ENCODE measurements at regions not wholly inside any gene's neighbourhood (a gene's known extent, or its start where the extent isn't known, plus 50 kb on each side); places are given as distances from the start of the nearest gene placed in this dataset.

DNA sequence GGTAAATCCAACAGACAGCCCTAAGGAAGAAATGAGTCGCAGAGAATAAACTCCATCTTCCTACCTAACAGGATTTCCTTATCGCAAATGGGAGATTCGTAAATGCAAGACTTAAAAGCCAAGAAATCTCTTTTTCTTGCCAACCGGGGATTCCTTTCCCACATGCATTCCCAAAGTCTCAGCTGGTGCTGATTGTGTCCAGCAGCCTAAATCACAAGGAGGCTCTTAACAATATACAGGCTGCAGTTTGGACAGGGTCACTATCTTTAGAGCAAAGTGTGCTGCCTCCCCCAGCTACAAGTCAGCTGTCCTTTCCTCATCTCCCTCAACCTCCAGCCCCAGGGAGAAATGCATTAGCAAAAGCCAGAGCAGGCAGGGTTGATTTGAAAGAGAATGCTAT lies 189.8 kb upstream of the PLXNA2 start:
- Histone ChIP-seq H3K4ac (ENCODE audit: low read depth in 1 of 2, low read length in 2 of 2) (no peak overlapping the region), H3K4me3 (ENCODE audit: insufficient read depth in 1 of 2, low read depth in 1 of 2, low read length in 2 of 2) (no peak overlapping the region), H2BK120ac (ENCODE audit: low read depth, low read length) (no peak overlapping the region), H2BK12ac (ENCODE audit: low read length in 2 of 2) (no peak overlapping the region), H3K4me1 (ENCODE audit: control insufficient read depth, insufficient read depth, low read depth, low read length) (no peaks in the 10 kb centered on the region), H4K91ac (ENCODE audit: low read length) (no peak overlapping the region), H3K9ac (ENCODE audit: low read length) (no peak overlapping the region), H2BK15ac (ENCODE audit: low read depth, poor library complexity, severe bottlenecking) (no peak overlapping the region), H3K79me1 (replicated peaks; ENCODE audit: low read length, poor library complexity, severe bottlenecking) (no peaks in the 10 kb centered on the region), H3K23ac (ENCODE audit: low read length in 2 of 2) (no peak overlapping the region), H3K14ac (ENCODE audit: low read length in 2 of 2) (no peak overlapping the region), H2AFZ (ENCODE audit: low read depth, low read length) (no peak overlapping the region), H3K9me3 (ENCODE audit: control insufficient read depth, low read length) (no peaks in the 10 kb centered on the region), H3K18ac (ENCODE audit: low read depth in 1 of 2, low read length in 2 of 2) (no peak overlapping the region), H3K4me2 (ENCODE audit: low read length, poor library complexity, severe bottlenecking) (no peak overlapping the region), H3K27me3 (ENCODE audit: control insufficient read depth in 1 of 2, insufficient read depth in 1 of 2, low read length in 2 of 2) (no peaks in the 10 kb centered on the region), H3K36me3 (ENCODE audit: control insufficient read depth in 1 of 2, insufficient read depth in 2 of 2, low read depth in 1 of 2, low read length in 2 of 2) (no peaks in the 10 kb centered on the region), H4K8ac (ENCODE audit: low read length) (no peak overlapping the region), H3K27ac (ENCODE audit: low read length, poor library complexity, severe bottlenecking) (no peak overlapping the region), H2BK5ac (ENCODE audit: low read depth, low read length, poor library complexity, severe bottlenecking) (no peak overlapping the region), H2AK5ac (ENCODE audit: low read length, severe bottlenecking) (no peak overlapping the region)
- peak; percentile 12 for DNase-seq
- 87% methylated on average over 4 of the region's 4 CpGs for WGBS

DNA sequence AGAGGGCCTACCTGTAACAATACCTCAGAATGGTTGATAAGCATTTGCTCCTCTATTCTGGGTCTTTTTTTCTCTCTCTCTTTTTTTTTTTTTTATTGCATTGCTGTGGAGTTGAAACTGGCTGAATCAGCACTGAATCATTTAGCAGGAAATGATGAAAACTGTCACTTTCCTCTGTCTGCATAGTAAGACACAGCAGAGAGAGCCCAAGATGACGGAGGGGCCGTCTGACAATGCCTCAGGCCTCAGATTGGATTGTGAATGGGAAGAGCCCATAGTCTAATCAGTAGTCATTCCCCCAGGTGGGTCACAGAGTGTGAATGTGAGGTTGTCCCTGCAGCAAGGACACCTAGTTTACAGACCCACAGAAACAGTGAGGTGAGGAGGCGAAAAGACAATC lies 193.2 kb upstream of the PLXNA2 start:
- H2AK5ac ChIP-seq (ENCODE audit: low read length, severe bottlenecking), result no peak overlapping the region
- no peak overlapping the region for H2AFZ ChIP-seq (ENCODE audit: low read depth, low read length)
- H2BK120ac ChIP-seq (ENCODE audit: low read depth, low read length), result no peak overlapping the region
- no peak overlapping the region for H3K27ac ChIP-seq (ENCODE audit: low read length, poor library complexity, severe bottlenecking)
- no peak overlapping the region for H3K14ac ChIP-seq (ENCODE audit: low read length in 2 of 2)
- no peak overlapping the region for H2BK15ac ChIP-seq (ENCODE audit: low read depth, poor library complexity, severe bottlenecking)
- H2BK5ac ChIP-seq (ENCODE audit: low read depth, low read length, poor library complexity, severe bottlenecking), result no peak overlapping the region
- no peaks in the 10 kb centered on the region for H3K9me3 ChIP-seq (ENCODE audit: control insufficient read depth, low read length)
- no peak overlapping the region for H3K9ac ChIP-seq (ENCODE audit: low read length)
- H3K18ac ChIP-seq (ENCODE audit: low read depth in 1 of 2, low read length in 2 of 2), result no peak overlapping the region
- H3K79me1 ChIP-seq (replicated peaks; ENCODE audit: low read length, poor library complexity, severe bottlenecking), result no peaks in the 10 kb centered on the region
- no peak overlapping the region for H4K91ac ChIP-seq (ENCODE audit: low read length)
- H3K4me1 ChIP-seq (ENCODE audit: control insufficient read depth, insufficient read depth, low read depth, low read length), result no peaks in the 10 kb centered on the region
- no peak overlapping the region for H4K8ac ChIP-seq (ENCODE audit: low read length)
- no peak overlapping the region for H3K4me3 ChIP-seq (ENCODE audit: insufficient read depth in 1 of 2, low read depth in 1 of 2, low read length in 2 of 2)
- no peak overlapping the region for H3K4ac ChIP-seq (ENCODE audit: low read depth in 1 of 2, low read length in 2 of 2)
- no peak overlapping the region for H3K23ac ChIP-seq (ENCODE audit: low read length in 2 of 2)
- peak; percentile 62 for DNase-seq
- H2BK12ac ChIP-seq (ENCODE audit: low read length in 2 of 2), result no peak overlapping the region
- no peaks in the 10 kb centered on the region for H3K36me3 ChIP-seq (ENCODE audit: control insufficient read depth in 1 of 2, insufficient read depth in 2 of 2, low read depth in 1 of 2, low read length in 2 of 2)
- WGBS, result 44% methylated on average over 3 of the region's 3 CpGs
- no peaks in the 10 kb centered on the region for H3K27me3 ChIP-seq (ENCODE audit: control insufficient read depth in 1 of 2, insufficient read depth in 1 of 2, low read length in 2 of 2)
- no peak overlapping the region for H3K4me2 ChIP-seq (ENCODE audit: low read length, poor library complexity, severe bottlenecking)

DNA sequence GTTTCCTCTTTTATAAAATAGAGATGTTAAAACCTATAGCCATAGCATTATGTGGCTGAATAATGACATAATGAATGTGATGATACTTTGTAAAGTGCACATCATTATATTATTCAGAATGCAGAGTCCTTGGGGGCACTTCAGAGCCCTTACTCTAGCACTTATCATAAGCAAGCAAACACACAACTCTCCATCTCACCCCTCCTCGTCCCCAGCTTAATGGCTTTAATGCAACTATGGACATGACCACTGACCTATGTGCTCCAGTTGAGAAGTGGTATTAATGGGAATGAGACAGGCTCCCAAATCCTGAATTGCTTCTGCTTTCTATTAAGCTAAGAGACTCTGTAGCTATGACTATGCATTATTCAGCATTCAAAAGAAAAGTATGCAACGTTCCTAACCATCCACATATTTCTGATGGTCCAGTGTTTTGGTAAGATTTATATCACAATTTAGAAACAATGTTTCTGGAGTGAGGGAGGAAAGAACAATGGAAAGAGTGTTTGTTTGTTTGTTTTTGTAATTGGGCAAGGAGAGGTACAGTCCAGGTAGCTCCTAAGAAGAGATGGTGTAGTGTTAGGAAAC lies 194.0 kb upstream of the PLXNA2 start:
- no peak overlapping the region for H3K4me3 ChIP-seq (ENCODE audit: insufficient read depth in 1 of 2, low read depth in 1 of 2, low read length in 2 of 2)
- no peaks in the 10 kb centered on the region for H3K36me3 ChIP-seq (ENCODE audit: control insufficient read depth in 1 of 2, insufficient read depth in 2 of 2, low read depth in 1 of 2, low read length in 2 of 2)
- no peak overlapping the region for H3K4ac ChIP-seq (ENCODE audit: low read depth in 1 of 2, low read length in 2 of 2)
- H2AFZ ChIP-seq (ENCODE audit: low read depth, low read length), result no peak overlapping the region
- H2AK5ac ChIP-seq (ENCODE audit: low read length, severe bottlenecking), result no peak overlapping the region
- no peaks in the 10 kb centered on the region for H3K9me3 ChIP-seq (ENCODE audit: control insufficient read depth, low read length)
- no CpG with 5 or more reads among the region's 2 CpGs for WGBS
- no peak overlapping the region for H2BK15ac ChIP-seq (ENCODE audit: low read depth, poor library complexity, severe bottlenecking)
- H4K91ac ChIP-seq (ENCODE audit: low read length), result no peak overlapping the region
- no peak overlapping the region for H3K9ac ChIP-seq (ENCODE audit: low read length)
- no peak overlapping the region for H3K14ac ChIP-seq (ENCODE audit: low read length in 2 of 2)
- no peak overlapping the region for H2BK5ac ChIP-seq (ENCODE audit: low read depth, low read length, poor library complexity, severe bottlenecking)
- no peak overlapping the region for H4K8ac ChIP-seq (ENCODE audit: low read length)
- no peak for DNase-seq
- no peak overlapping the region for H3K18ac ChIP-seq (ENCODE audit: low read depth in 1 of 2, low read length in 2 of 2)
- no peaks in the 10 kb centered on the region for H3K4me1 ChIP-seq (ENCODE audit: control insufficient read depth, insufficient read depth, low read depth, low read length)
- no peaks in the 10 kb centered on the region for H3K27me3 ChIP-seq (ENCODE audit: control insufficient read depth in 1 of 2, insufficient read depth in 1 of 2, low read length in 2 of 2)
- no peaks in the 10 kb centered on the region for H3K79me1 ChIP-seq (replicated peaks; ENCODE audit: low read length, poor library complexity, severe bottlenecking)
- no peak overlapping the region for H3K4me2 ChIP-seq (ENCODE audit: low read length, poor library complexity, severe bottlenecking)
- H3K27ac ChIP-seq (ENCODE audit: low read length, poor library complexity, severe bottlenecking), result no peak overlapping the region
- no peak overlapping the region for H2BK120ac ChIP-seq (ENCODE audit: low read depth, low read length)
- no peak overlapping the region for H2BK12ac ChIP-seq (ENCODE audit: low read length in 2 of 2)
- no peak overlapping the region for H3K23ac ChIP-seq (ENCODE audit: low read length in 2 of 2)

DNA sequence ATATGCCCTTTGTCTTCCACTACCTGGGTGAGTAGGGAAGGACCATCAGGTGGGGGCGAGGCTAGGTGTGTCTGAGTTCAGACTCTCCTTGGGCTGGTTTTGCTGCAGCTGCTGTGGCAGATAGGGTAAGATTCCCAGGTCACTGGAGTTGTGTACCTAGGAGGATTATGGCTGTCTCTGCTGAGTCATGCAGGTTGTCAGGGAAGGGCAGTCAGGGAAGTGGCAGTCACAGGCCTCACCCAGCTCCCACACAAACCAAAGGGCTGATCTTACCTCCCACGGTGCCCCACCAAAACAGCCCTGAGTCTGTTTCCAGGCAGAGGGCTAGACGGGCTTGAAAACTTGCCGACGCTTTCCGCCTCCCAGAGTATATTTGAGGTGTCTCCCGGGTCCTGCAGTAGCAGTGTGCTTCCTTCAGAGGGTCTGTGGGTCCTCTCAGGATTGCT lies 201.6 kb upstream of the PLXNA2 start:
- Histone ChIP-seq H3K4me1 (ENCODE audit: control insufficient read depth, insufficient read depth, low read depth, low read length) (no peaks in the 10 kb centered on the region), H3K9me3 (ENCODE audit: control insufficient read depth, low read length) (no peaks in the 10 kb centered on the region), H4K8ac (ENCODE audit: low read length) (no peak overlapping the region), H3K23ac (ENCODE audit: low read length in 2 of 2) (no peak overlapping the region), H2BK15ac (ENCODE audit: low read depth, poor library complexity, severe bottlenecking) (no peak overlapping the region), H3K18ac (ENCODE audit: low read depth in 1 of 2, low read length in 2 of 2) (no peak overlapping the region), H3K79me1 (replicated peaks; ENCODE audit: low read length, poor library complexity, severe bottlenecking) (no peaks in the 10 kb centered on the region), H3K27me3 (ENCODE audit: control insufficient read depth in 1 of 2, insufficient read depth in 1 of 2, low read length in 2 of 2) (no peaks in the 10 kb centered on the region), H3K36me3 (ENCODE audit: control insufficient read depth in 1 of 2, insufficient read depth in 2 of 2, low read depth in 1 of 2, low read length in 2 of 2) (no peaks in the 10 kb centered on the region), H2BK120ac (ENCODE audit: low read depth, low read length) (no peak overlapping the region), H3K4me3 (ENCODE audit: insufficient read depth in 1 of 2, low read depth in 1 of 2, low read length in 2 of 2) (no peak overlapping the region), H3K4ac (ENCODE audit: low read depth in 1 of 2, low read length in 2 of 2) (no peak overlapping the region), H4K91ac (ENCODE audit: low read length) (no peak overlapping the region), H3K27ac (ENCODE audit: low read length, poor library complexity, severe bottlenecking) (no peak overlapping the region), H3K14ac (ENCODE audit: low read length in 2 of 2) (no peak overlapping the region), H3K9ac (ENCODE audit: low read length) (no peak overlapping the region), H2BK12ac (ENCODE audit: low read length in 2 of 2) (no peak overlapping the region), H2BK5ac (ENCODE audit: low read depth, low read length, poor library complexity, severe bottlenecking) (no peak overlapping the region), H2AFZ (ENCODE audit: low read depth, low read length) (no peak overlapping the region), H3K4me2 (ENCODE audit: low read length, poor library complexity, severe bottlenecking) (no peak overlapping the region), H2AK5ac (ENCODE audit: low read length, severe bottlenecking) (no peak overlapping the region)
- WGBS, result 80% methylated on average over 7 of the region's 7 CpGs
- no peak for DNase-seq

All from mesenchymal stem cell (in vitro differentiated cells and primary cell).